Tibial nerve (tissue), 4 donors: ENCODE measurements at regions not wholly inside any gene's neighbourhood (a gene's known extent, or its start where the extent isn't known, plus 50 kb on each side); places are given as distances from the start of the nearest gene placed in this dataset.

Source experiments
- CTCF ChIP-seq, 5 experiments: fragments of 200-600 bp in 3 of 5; fragments of 450-650 bp in 2 of 5; sonication (generic) in 3 of 5; IDR thresholded peaks; one replicate each; pipeline ENCODE4 v1.5.1; 2016 to 2019; ENCODE audit warnings: antibody characterized with exemption in 5 of 5, mild to moderate bottlenecking in 3 of 5, moderate library complexity in 2 of 5
- EP300 ChIP-seq, 2 donors: sonication (generic); formaldehyde crosslinking; IDR thresholded peaks; one replicate each; pipeline ENCODE4 v1.6.1; 2017; ENCODE audit warnings: antibody characterized with exemption in 2 of 2, mild to moderate bottlenecking in 1 of 2
- POLR2A ChIP-seq, 2 donors: fragments of 450-650 bp; IDR thresholded peaks; one replicate each; pipeline ENCODE4 v1.6.1; 2017; ENCODE audit warnings: antibody characterized with exemption in 2 of 2, mild to moderate bottlenecking in 2 of 2, moderate library complexity in 2 of 2

- no peak for TF ChIP-seq CTCF (IDR thresholded peaks at IDR 0.05)
- no peak for TF ChIP-seq POLR2A (IDR thresholded peaks at IDR 0.05)
- TF ChIP-seq EP300 (IDR thresholded peaks at IDR 0.05), result no peak
Observed at GRCh38 chr2:59754011-59754735, 799.3 kb downstream of the BCL11A start.
